Nephron (organoid): ENCODE measurements at regions not wholly inside any gene's neighbourhood (a gene's known extent, or its start where the extent isn't known, plus 50 kb on each side); places are given as distances from the start of the nearest gene placed in this dataset.
A peak's percentile ranks its signal among the peaks of the same experiment; 100 is the strongest.

Source experiments
- H3K27ac Mint-ChIP-seq, 3 experiments: 2 replicates each; pipeline ENCODE4 v1.8.0; 2020; ENCODE audit warnings: mixed read lengths in 3 of 3, mild to moderate bottlenecking in 2 of 3, moderate library complexity in 1 of 3
- H3K27me3 Mint-ChIP-seq: 2 replicates; pipeline ENCODE4 v1.8.0; 2021; ENCODE audit warnings: low read depth, mild to moderate bottlenecking, moderate library complexity, mixed read lengths
- H3K36me3 Mint-ChIP-seq: 2 replicates; pipeline ENCODE4 v1.8.0; 2020; ENCODE audit warnings: low read depth, mixed read lengths
- H3K4me1 Mint-ChIP-seq: 2 replicates; pipeline ENCODE4 v1.8.0; 2020; ENCODE audit warnings: mixed read lengths
- H3K4me3 Mint-ChIP-seq, 3 experiments: 2 replicates each; pipeline ENCODE4 v1.8.0; 2020; ENCODE audit warnings: mild to moderate bottlenecking in 3 of 3, mixed read lengths in 3 of 3, moderate library complexity in 2 of 3
- H3K9me3 Mint-ChIP-seq: 2 replicates; pipeline ENCODE4 v1.8.0; 2020; ENCODE audit warnings: mixed read lengths
- CTCF ChIP-seq, 3 experiments: fragments of 200-600 bp; sonication (generic); IDR thresholded peaks; one replicate each; pipeline ENCODE4 v1.5.0; 2021; ENCODE audit warnings: antibody characterized with exemption in 3 of 3; ENCODE audit not compliant: unreplicated experiment in 3 of 3

- Mint-ChIP-seq H3K27me3 (no peaks in the 10 kb centered on the region), H3K9me3 (no peaks in the 10 kb centered on the region), H3K4me3 (no peak overlapping the region), H3K4me1 (peaks cover 11% of the 10 kb centered on the region), H3K27ac (no peak overlapping the region), H3K36me3 (no peaks in the 10 kb centered on the region)
- TF ChIP-seq CTCF (IDR thresholded peaks at IDR 0.05; ENCODE audit: unreplicated experiment in 3 of 3), result no peak
Observed at GRCh38 chr3:147809206-147809605, 400.0 kb downstream of the ZIC1 start.

DNA sequence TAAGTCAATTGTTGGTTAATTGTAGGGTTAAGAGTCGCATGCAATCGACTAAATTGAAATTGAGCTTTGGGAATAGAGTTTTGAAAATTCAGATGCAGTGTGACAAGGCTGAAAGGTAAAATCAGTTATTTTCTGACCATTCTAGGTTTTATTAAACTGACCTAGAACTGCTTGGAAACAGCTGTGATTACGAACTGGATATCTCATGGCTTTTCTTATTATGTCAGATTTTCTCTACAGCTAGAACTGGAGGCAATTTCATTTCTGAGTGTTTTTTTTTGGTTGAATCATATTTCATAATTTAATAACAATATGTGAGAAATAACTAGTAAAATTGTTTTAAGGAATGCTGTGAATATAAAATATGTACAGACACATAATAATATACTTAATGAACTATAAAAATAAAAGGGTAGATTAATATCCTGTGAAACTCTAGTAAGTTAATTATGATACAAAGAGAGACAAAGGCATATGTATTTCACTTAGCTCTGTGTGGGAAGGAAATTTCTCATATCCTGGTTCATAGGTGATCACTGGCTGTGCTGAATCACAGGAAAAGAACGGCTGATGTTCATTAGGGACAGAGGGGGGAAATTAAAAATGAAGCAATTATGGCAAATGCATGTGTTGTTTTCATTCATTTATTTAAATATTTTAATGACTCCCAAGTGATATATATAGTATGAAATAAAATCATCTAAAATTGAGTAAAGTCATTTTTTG, 403.2 kb downstream of the ZIC1 start:
- no peaks in the 10 kb centered on the region for H3K36me3 Mint-ChIP-seq
- H3K27ac Mint-ChIP-seq, result peak overlapping the region in 1 of 3 experiments; percentile 60
- H3K4me3 Mint-ChIP-seq, result no peak overlapping the region
- no peaks in the 10 kb centered on the region for H3K27me3 Mint-ChIP-seq
- TF ChIP-seq CTCF (IDR thresholded peaks at IDR 0.05; ENCODE audit: unreplicated experiment in 3 of 3), result no peak
- H3K4me1 Mint-ChIP-seq, result peaks cover 21% of the 10 kb centered on the region
- H3K9me3 Mint-ChIP-seq, result no peaks in the 10 kb centered on the region

GRCh38 chr3:147813256-147813655, 404.1 kb downstream of the ZIC1 start:
- Mint-ChIP-seq H3K9me3 (no peaks in the 10 kb centered on the region), H3K36me3 (no peaks in the 10 kb centered on the region), H3K4me1 (peaks cover 21% of the 10 kb centered on the region), H3K27me3 (no peaks in the 10 kb centered on the region), H3K4me3 (no peak overlapping the region), H3K27ac (no peak overlapping the region)
- no peak for TF ChIP-seq CTCF (IDR thresholded peaks at IDR 0.05; ENCODE audit: unreplicated experiment in 3 of 3)

- no peak for TF ChIP-seq CTCF (IDR thresholded peaks at IDR 0.05; ENCODE audit: unreplicated experiment in 3 of 3)
- H3K9me3 Mint-ChIP-seq, result no peaks in the 10 kb centered on the region
- no peak overlapping the region for H3K4me3 Mint-ChIP-seq
- H3K4me1 Mint-ChIP-seq, result peaks cover 15% of the 10 kb centered on the region
- peak overlapping the region; percentile 28 to 68 (median 59) for H3K27ac Mint-ChIP-seq
- no peaks in the 10 kb centered on the region for H3K36me3 Mint-ChIP-seq
- H3K27me3 Mint-ChIP-seq, result no peaks in the 10 kb centered on the region
Observed at GRCh38 chr3:147816752-147817151, 407.6 kb downstream of the ZIC1 start.

DNA sequence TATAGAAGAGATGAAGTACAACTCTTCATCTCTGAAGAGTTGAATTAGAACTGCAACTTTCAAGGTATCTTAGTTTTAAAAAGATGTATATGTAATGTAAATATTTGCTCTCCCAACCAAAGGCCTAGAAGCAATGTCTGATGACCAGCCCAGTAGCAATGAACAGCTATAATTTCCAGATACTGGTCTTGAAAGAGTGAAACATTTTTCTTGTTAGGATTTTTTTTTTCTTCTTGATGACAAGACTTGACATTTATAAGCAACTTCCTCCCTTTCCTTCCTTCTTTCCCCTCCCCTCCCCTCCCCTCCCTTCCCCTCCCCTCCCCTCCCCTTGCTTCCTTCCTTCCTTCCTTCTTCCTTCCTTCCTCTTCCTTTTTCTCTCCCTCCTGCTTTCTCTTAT, 423.4 kb downstream of the ZIC1 start:
- no peak overlapping the region for H3K4me3 Mint-ChIP-seq
- TF ChIP-seq CTCF (IDR thresholded peaks at IDR 0.05; ENCODE audit: unreplicated experiment in 3 of 3), result no peak
- no peaks in the 10 kb centered on the region for H3K36me3 Mint-ChIP-seq
- H3K9me3 Mint-ChIP-seq, result no peaks in the 10 kb centered on the region
- H3K27me3 Mint-ChIP-seq, result no peaks in the 10 kb centered on the region
- H3K27ac Mint-ChIP-seq, result no peak overlapping the region
- H3K4me1 Mint-ChIP-seq, result no peaks in the 10 kb centered on the region

GRCh38 chr3:147836330-147836729, 427.2 kb downstream of the ZIC1 start:
- H3K4me1 Mint-ChIP-seq, result no peaks in the 10 kb centered on the region
- H3K4me3 Mint-ChIP-seq, result no peak overlapping the region
- no peak for TF ChIP-seq CTCF (IDR thresholded peaks at IDR 0.05; ENCODE audit: unreplicated experiment in 3 of 3)
- no peaks in the 10 kb centered on the region for H3K36me3 Mint-ChIP-seq
- H3K27ac Mint-ChIP-seq, result no peak overlapping the region
- no peaks in the 10 kb centered on the region for H3K9me3 Mint-ChIP-seq
- no peaks in the 10 kb centered on the region for H3K27me3 Mint-ChIP-seq
